DND-41 (cell line): ENCODE measurements at regions not wholly inside any gene's neighbourhood (a gene's known extent, or its start where the extent isn't known, plus 50 kb on each side); places are given as distances from the start of the nearest gene placed in this dataset.

Source experiments
- ATAC-seq: fragments of 200-7000 bp; cut with Tn5 transposase; 3 replicates; pipeline ENCODE4 v1.9.1; 2021; ENCODE audit warnings: low read depth; ENCODE audit not compliant: insufficient read depth
- DNase-seq: peaks from one replicate; pipeline ENCODE4 v3.0.0-alpha.2; 2020
- H2AFZ ChIP-seq: 2 replicates; pipeline ENCODE4 v1.6.0; 2012; ENCODE audit warnings: low read depth, low read length
- H3K27ac ChIP-seq: 2 replicates; pipeline ENCODE4 v1.5.1; 2012; ENCODE audit warnings: low read length, inconsistent platforms
- H3K27me3 ChIP-seq: fragments of 200-600 bp; sonication (generic); 2 replicates; pipeline ENCODE4 v1.6.0; 2012; ENCODE audit warnings: low read length, mild to moderate bottlenecking, inconsistent platforms; ENCODE audit not compliant: insufficient read depth, poor library complexity
- H3K36me3 ChIP-seq: 2 replicates; pipeline ENCODE4 v1.5.1; 2012; ENCODE audit warnings: low read length, inconsistent platforms; ENCODE audit not compliant: insufficient read depth
- H3K4me1 ChIP-seq: 2 replicates; pipeline ENCODE4 v1.5.1; 2012; ENCODE audit warnings: mild to moderate bottlenecking, low read length; ENCODE audit not compliant: insufficient read depth
- H3K4me2 ChIP-seq: 2 replicates; pipeline ENCODE4 v1.6.0; 2012; ENCODE audit warnings: mild to moderate bottlenecking, moderate library complexity, low read length, inconsistent platforms; ENCODE audit not compliant: insufficient read depth
- H3K4me3 ChIP-seq, 2 experiments: fragments of 200-600 bp in 1 of 2; shearing (Covaris generic) in 1 of 2; 2 replicates each; pipeline ENCODE4 v1.5.1; 2012 to 2016; ENCODE audit warnings: inconsistent platforms in 2 of 2, low read length in 2 of 2, mild to moderate bottlenecking in 2 of 2, low read depth in 1 of 2, moderate library complexity in 1 of 2
- H3K79me2 ChIP-seq: 2 replicates; pipeline ENCODE4 v1.6.0; 2012; ENCODE audit warnings: low read length, inconsistent platforms; ENCODE audit not compliant: insufficient read depth
- H3K9ac ChIP-seq: 2 replicates; pipeline ENCODE4 v1.6.0; 2012; ENCODE audit warnings: low read depth, mild to moderate bottlenecking, inconsistent platforms, low read length, moderate library complexity
- H3K9me3 ChIP-seq: 2 replicates; pipeline ENCODE4 v1.5.1; 2012; ENCODE audit warnings: low read length, moderate library complexity, mild to moderate bottlenecking, inconsistent platforms; ENCODE audit not compliant: insufficient read depth, severe bottlenecking
- H4K20me1 ChIP-seq: 2 replicates; pipeline ENCODE4 v1.6.0; 2012; ENCODE audit warnings: low read length; ENCODE audit not compliant: insufficient read depth
- CTCF ChIP-seq: IDR thresholded peaks from 2 replicates; pipeline ENCODE4 v1.5.1; 2012; ENCODE audit warnings: borderline replicate concordance, low read length, moderate library complexity, mild to moderate bottlenecking; ENCODE audit not compliant: poor library complexity, severe bottlenecking; ENCODE audit errors: extremely low read depth
- EZH2 ChIP-seq: IDR thresholded peaks from 3 replicates; pipeline ENCODE4 v1.6.1; 2012; ENCODE audit warnings: borderline replicate concordance, low read depth, mild to moderate bottlenecking, moderate library complexity, low read length, inconsistent platforms; ENCODE audit not compliant: severe bottlenecking

DNA sequence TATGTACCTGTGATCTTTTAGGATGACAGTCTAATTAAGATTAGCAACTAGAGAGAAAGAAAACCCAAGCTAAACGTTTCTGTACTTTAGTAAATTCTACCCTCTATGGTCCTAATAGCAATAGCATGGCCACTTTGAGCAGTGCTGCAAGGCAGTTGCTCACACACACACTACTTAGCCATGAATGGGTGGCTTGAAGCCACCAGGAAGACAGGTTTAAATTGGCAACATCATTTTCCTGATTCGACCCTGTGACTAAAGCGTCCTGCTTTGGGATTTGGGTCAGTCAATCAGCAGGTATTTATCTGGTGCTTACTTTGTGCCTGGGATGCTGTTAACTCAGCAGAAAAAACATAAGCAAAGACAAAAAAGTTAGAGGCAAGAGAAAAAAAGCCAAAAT, 150.6 kb downstream of the ARRDC3 start:
- DNase-seq (no peak), ATAC-seq (no peak)
- TF ChIP-seq CTCF (no peak), EZH2 (no peak)
- no peak overlapping the region for H3K4me2 ChIP-seq
- H3K27ac ChIP-seq, result no peak overlapping the region
- no peaks in the 10 kb centered on the region for H3K36me3 ChIP-seq
- peaks cover 12% of the 10 kb centered on the region for H3K27me3 ChIP-seq
- H3K79me2 ChIP-seq, result no peaks in the 10 kb centered on the region
- H3K9ac ChIP-seq, result no peak overlapping the region
- no peaks in the 10 kb centered on the region for H3K4me1 ChIP-seq
- no peak overlapping the region for H2AFZ ChIP-seq
- peaks cover 2% of the 10 kb centered on the region for H3K9me3 ChIP-seq
- H3K4me3 ChIP-seq, result no peak overlapping the region
- no peaks in the 10 kb centered on the region for H4K20me1 ChIP-seq

DNA sequence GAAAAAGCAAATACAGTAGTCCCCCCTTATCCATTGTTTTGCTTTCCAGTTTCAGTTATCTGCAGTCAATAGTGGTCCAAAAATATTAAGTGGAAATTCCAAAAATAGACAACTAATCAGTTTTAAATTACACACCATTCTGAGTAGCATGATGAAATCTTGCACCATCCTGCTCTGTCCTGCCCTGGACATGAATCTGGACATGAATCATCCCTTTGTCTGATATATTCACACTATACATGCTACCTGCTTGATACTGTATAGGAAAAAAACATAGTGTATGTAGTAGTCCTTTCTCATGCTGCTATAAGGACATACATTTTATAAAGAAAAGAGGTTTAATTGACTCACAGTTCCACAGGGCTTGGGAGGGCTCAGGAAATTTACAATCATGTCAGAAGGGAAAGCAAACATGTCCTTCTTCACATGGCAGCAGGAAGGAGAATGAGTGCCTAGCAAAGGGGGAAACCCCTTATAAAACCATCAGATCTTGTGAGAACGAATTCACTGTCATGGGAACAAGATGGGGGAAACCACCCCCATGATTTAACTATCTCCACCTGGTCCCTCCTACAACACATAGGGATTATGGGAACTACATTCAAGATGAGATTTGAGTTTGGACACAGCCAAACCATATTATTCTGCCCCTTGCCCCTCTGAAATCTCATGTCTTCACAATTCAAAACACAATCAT, 153.9 kb downstream of the ARRDC3 start:
- DNase-seq, result no peak
- no peak for ATAC-seq
- Histone ChIP-seq H3K4me2 (no peak overlapping the region), H4K20me1 (no peaks in the 10 kb centered on the region), H3K9me3 (peaks cover 2% of the 10 kb centered on the region), H3K27ac (no peak overlapping the region), H3K4me3 (no peak overlapping the region), H3K27me3 (peaks cover 12% of the 10 kb centered on the region), H3K79me2 (no peaks in the 10 kb centered on the region), H3K36me3 (no peaks in the 10 kb centered on the region), H3K4me1 (no peaks in the 10 kb centered on the region), H3K9ac (no peak overlapping the region), H2AFZ (no peak overlapping the region)
- TF ChIP-seq CTCF (no peak), EZH2 (no peak)

DNA sequence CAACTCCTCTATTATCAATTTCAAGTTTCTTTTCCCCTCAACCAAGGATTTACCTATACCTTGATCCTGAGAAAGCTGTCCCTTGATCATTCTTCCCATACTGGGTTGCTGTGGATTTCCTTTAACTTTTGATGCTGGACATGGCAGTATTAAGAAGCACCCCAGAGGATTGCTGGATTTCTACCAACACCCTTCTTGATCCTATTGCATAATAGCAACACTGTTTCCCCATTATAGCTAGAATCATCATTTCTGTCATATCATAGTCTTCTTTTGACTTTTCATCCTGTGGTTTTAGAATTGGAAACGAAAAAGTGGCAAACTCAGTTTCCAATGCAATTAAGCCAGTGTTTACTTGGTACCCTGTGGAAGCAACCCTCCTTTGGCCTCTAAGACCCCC, 154.9 kb downstream of the ARRDC3 start:
- H3K4me2 ChIP-seq, result no peak overlapping the region
- H3K9me3 ChIP-seq, result peaks cover 2% of the 10 kb centered on the region
- H3K36me3 ChIP-seq, result no peaks in the 10 kb centered on the region
- H3K27me3 ChIP-seq, result peaks cover 9% of the 10 kb centered on the region
- no peaks in the 10 kb centered on the region for H3K4me1 ChIP-seq
- no peaks in the 10 kb centered on the region for H4K20me1 ChIP-seq
- no peak overlapping the region for H3K27ac ChIP-seq
- H2AFZ ChIP-seq, result no peak overlapping the region
- no peak overlapping the region for H3K4me3 ChIP-seq
- DNase-seq, result no peak
- no peaks in the 10 kb centered on the region for H3K79me2 ChIP-seq
- H3K9ac ChIP-seq, result no peak overlapping the region
- no peak for TF ChIP-seq CTCF
- no peak for TF ChIP-seq EZH2
- ATAC-seq, result no peak
